Mesothelial cell of epicardium (in vitro differentiated cells): ENCODE measurements at regions not wholly inside any gene's neighbourhood (a gene's known extent, or its start where the extent isn't known, plus 50 kb on each side); places are given as distances from the start of the nearest gene placed in this dataset.

ENCODE experiments used
- DNase-seq, 2 experiments: peaks; one replicate each; pipeline ENCODE4 v3.0.0; 2021; ENCODE audit warnings: low spot score in 2 of 2; ENCODE audit not compliant: unreplicated experiment in 2 of 2
- H3K27ac Mint-ChIP-seq: 2 replicates; pipeline ENCODE4 v1.8.0; 2021; ENCODE audit warnings: mixed read lengths
- H3K27me3 Mint-ChIP-seq: 2 replicates; pipeline ENCODE4 v1.8.0; 2021; ENCODE audit warnings: low read depth, mixed read lengths
- H3K36me3 Mint-ChIP-seq: 2 replicates; pipeline ENCODE4 v1.8.0; 2021; ENCODE audit warnings: mixed read lengths
- H3K4me1 Mint-ChIP-seq: 2 replicates; pipeline ENCODE4 v1.8.0; 2021; ENCODE audit warnings: mixed read lengths
- H3K4me3 Mint-ChIP-seq: 2 replicates; pipeline ENCODE4 v1.8.0; 2021; ENCODE audit warnings: mild to moderate bottlenecking, moderate library complexity, mixed read lengths
- H3K9me3 Mint-ChIP-seq: 2 replicates; pipeline ENCODE4 v1.8.0; 2021; ENCODE audit warnings: mixed read lengths
- TF ChIP-seq, protein P1 (sequence below): fragments of 200-600 bp; sonication (generic); IDR thresholded peaks from one replicate; pipeline ENCODE4 v1.5.0; 2021; ENCODE audit warnings: antibody characterized with exemption; ENCODE audit not compliant: unreplicated experiment

DNA sequence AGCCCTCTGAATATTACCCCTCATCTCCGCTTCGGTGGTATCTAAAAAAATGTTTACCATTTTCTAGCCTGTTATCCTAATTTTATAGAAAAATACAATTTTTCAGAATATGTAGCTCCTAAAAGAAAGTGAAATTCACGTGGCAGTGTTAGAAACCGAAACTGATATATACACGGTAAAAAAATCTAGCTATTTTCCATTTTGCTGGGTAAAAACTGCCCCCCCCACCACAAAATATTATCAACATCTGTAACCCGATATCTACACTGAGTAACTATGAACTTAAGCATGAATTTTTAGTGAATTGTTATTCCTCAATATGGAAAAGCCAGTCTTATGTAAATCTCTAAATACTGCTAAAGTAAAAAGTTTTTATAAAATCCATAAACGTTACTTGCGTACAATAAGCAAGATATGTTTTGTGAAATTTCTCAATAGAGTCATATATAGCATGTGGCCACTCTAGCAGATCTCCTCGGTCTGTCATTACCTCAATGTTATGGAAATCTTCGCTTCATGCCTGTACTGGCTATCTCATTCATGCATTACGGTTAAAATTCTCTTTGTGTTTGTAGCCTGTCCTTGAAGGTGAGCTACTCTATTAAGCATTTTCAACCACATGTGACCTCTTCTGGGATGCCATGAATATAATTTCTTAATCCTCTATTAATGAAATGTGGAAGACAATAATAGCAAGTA, 524.2 kb downstream of the TRIB2 start:
- Mint-ChIP-seq H3K4me1 (no peaks in the 10 kb centered on the region), H3K4me3 (no peak overlapping the region), H3K27me3 (peaks cover 3% of the 10 kb centered on the region), H3K36me3 (no peaks in the 10 kb centered on the region), H3K27ac (no peak overlapping the region), H3K9me3 (no peaks in the 10 kb centered on the region)
- TF ChIP-seq, protein P1, sequence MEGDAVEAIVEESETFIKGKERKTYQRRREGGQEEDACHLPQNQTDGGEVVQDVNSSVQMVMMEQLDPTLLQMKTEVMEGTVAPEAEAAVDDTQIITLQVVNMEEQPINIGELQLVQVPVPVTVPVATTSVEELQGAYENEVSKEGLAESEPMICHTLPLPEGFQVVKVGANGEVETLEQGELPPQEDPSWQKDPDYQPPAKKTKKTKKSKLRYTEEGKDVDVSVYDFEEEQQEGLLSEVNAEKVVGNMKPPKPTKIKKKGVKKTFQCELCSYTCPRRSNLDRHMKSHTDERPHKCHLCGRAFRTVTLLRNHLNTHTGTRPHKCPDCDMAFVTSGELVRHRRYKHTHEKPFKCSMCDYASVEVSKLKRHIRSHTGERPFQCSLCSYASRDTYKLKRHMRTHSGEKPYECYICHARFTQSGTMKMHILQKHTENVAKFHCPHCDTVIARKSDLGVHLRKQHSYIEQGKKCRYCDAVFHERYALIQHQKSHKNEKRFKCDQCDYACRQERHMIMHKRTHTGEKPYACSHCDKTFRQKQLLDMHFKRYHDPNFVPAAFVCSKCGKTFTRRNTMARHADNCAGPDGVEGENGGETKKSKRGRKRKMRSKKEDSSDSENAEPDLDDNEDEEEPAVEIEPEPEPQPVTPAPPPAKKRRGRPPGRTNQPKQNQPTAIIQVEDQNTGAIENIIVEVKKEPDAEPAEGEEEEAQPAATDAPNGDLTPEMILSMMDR: no peak
- no peak for DNase-seq

DNA sequence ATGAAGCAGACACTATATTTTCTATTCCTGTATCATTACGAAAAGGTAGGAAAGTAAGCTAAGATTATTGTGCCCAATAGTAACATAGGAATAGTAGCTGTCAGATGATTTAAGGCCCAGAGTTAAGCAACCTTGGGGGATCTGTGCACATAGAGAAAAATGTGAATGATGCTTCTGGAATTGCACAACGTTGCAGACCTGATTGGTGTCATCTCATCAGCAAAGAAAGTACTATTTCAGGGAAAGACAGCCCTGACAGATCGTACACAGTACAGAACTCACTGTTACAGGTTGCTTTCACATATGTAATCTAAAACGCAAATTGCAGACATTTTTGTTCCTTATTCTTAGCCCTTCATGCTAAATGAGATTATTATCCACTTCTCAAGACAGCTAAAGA, 535.9 kb downstream of the TRIB2 start:
- no peaks in the 10 kb centered on the region for H3K4me1 Mint-ChIP-seq
- H3K36me3 Mint-ChIP-seq: no peaks in the 10 kb centered on the region
- no peak for DNase-seq
- no peak overlapping the region for H3K4me3 Mint-ChIP-seq
- H3K9me3 Mint-ChIP-seq: peaks cover 3% of the 10 kb centered on the region
- H3K27me3 Mint-ChIP-seq: peaks cover 7% of the 10 kb centered on the region
- TF ChIP-seq, protein P1: no peak
- H3K27ac Mint-ChIP-seq: no peak overlapping the region

DNA sequence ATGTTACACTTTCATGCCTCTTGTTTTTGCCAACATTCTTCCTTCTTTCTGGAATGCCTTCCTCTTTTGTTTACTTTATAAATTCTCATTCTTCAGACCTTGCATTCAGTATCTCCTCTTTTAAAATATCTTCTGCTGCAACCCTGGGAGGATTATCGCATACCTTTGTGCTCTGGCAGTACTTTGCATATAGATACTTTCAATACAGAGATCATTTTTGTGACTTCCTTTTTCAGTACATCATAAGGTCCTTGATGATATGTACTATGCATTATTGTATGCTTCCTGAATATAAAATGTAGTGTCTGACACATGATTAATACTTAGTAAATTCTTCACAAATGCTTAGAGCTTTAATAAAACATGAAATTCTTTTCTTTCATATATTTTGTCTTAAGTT, 538.7 kb downstream of the TRIB2 start:
- no peak overlapping the region for H3K4me3 Mint-ChIP-seq
- no peak for DNase-seq
- H3K27me3 Mint-ChIP-seq: no peaks in the 10 kb centered on the region
- peaks cover 8% of the 10 kb centered on the region for H3K9me3 Mint-ChIP-seq
- H3K4me1 Mint-ChIP-seq: no peaks in the 10 kb centered on the region
- no peaks in the 10 kb centered on the region for H3K36me3 Mint-ChIP-seq
- no peak overlapping the region for H3K27ac Mint-ChIP-seq
- TF ChIP-seq, protein P1: no peak

DNA sequence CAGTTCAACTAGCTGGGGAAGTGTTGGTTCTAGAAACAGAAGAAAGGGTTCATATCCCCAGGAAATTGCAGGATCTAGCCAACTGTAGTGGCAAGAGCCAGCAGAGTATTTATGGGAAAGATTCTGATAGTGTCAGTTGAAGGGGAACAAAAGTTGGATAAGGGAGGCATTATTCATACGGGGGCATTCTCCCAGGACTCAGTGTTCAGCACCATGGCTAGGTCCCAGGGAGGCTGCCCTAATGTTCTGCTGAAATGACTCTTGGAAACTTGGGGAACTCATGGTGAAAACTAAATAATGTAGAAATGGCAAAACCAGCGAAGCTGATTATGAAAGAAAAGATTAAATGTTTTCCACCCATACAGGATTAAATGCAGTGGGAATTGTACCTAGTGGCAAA, 543.7 kb downstream of the TRIB2 start:
- Mint-ChIP-seq H3K9me3 (peaks cover 23% of the 10 kb centered on the region), H3K36me3 (no peaks in the 10 kb centered on the region), H3K4me1 (no peaks in the 10 kb centered on the region), H3K4me3 (no peak overlapping the region), H3K27me3 (no peaks in the 10 kb centered on the region), H3K27ac (no peak overlapping the region)
- no peak for DNase-seq
- TF ChIP-seq, protein P1: no peak

DNA sequence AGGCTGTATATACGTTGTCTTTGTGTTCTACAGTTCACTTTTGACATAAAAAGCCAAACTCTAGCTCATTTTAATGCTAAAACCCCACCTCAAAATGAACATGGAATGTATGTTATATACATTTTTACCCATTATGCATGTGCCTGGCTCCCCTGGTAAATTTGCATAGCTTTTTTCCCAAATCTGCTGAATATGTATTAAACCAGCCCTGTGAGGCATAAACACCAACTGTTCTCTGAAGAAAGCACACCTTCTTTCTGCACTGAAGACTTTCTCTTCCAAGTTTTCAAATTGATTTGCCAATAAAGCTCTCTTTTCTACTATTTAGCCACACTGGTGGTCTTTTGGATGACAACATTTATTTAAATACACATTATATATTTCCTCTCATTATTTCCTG, 549.4 kb downstream of the TRIB2 start:
- Mint-ChIP-seq H3K9me3 (peaks cover 23% of the 10 kb centered on the region), H3K4me1 (no peaks in the 10 kb centered on the region), H3K36me3 (no peaks in the 10 kb centered on the region), H3K27me3 (no peaks in the 10 kb centered on the region), H3K27ac (no peak overlapping the region), H3K4me3 (no peak overlapping the region)
- TF ChIP-seq, protein P1: no peak
- no peak for DNase-seq

DNA sequence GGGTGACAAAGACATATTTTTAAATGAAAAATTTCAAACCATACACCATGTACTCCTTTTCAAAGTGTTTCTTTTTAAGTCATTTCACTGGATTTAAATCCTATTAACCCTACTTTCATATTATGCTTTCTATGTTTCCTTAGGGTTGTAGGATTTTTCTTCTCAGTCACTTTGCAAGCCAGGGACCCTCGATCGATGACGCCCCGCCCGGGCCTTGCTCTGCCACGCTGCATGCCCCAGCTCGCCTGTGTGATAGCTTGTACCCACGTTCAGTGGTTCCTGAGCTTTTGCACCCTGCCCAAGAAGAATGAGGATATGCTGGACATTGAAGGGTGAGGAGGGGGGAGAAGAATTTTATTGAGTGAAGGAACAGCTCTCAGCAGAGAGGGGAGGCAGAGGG, 568.0 kb downstream of the TRIB2 start:
- Mint-ChIP-seq H3K9me3 (peaks cover 40% of the 10 kb centered on the region), H3K4me3 (no peak overlapping the region), H3K4me1 (no peaks in the 10 kb centered on the region), H3K27ac (no peak overlapping the region), H3K36me3 (no peaks in the 10 kb centered on the region), H3K27me3 (no peaks in the 10 kb centered on the region)
- DNase-seq: no peak
- TF ChIP-seq, protein P1: no peak
